Left ventricle myocardium superior (tissue), 1 donor: ENCODE measurements at regions not wholly inside any gene's neighbourhood (a gene's known extent, or its start where the extent isn't known, plus 50 kb on each side); places are given as distances from the start of the nearest gene placed in this dataset.
"Not testable (repeated sequence)": the region's sequence is repeated elsewhere in the genome, so short reads cannot be mapped to it uniquely, and the experiment has no call there.

Experiments
- ATAC-seq: fragments of 200-7000 bp; cut with Tn5 transposase; one replicate; pipeline ENCODE4 v1.9.1; 2020; ENCODE audit warnings: mild to moderate bottlenecking, moderate library complexity
- DNase-seq: peaks from one replicate; pipeline ENCODE4 v3.0.0-alpha.2; 2020
- intact Hi-C: fragments of 100-400 bp; cut with micrococcal nuclease; formaldehyde crosslinking; loops from one replicate; pipeline ENCODE4 v1.11.0; 2022
- donor health status: DM: no; HTN: yes; CAD: no; lungs with severe emphysema.

GRCh38 chr7:55296070-55296469 lies 69.1 kb upstream of the LANCL2 start:
- ATAC-seq (no peak), DNase-seq (no peak)
- intact Hi-C loops, result no loop called here

- ATAC-seq (no peak), DNase-seq (no peak)
- intact Hi-C loops, result no loop called here
Measured at GRCh38 chr7:55299273-55299967, 65.7 kb upstream of the LANCL2 start.

- no peak for ATAC-seq
- intact Hi-C loops, result no loop called here
Measured at GRCh38 chr7:55303220-55303619, 61.9 kb upstream of the LANCL2 start.

GRCh38 chr7:55304018-55304762 lies 60.9 kb upstream of the LANCL2 start:
- DNase-seq, result no peak
- no peak for ATAC-seq
- intact Hi-C loops, result no loop called here

More at GRCh38 chr7:55303220-55303619, 61.9 kb upstream of the LANCL2 start:
- no peak for DNase-seq

GRCh38 chr7:55305135-55305534 lies 60.0 kb upstream of the LANCL2 start:
- ATAC-seq (no peak), DNase-seq (no peak)
- intact Hi-C loops, result no loop called here

GRCh38 chr7:55306331-55306730 lies 58.8 kb upstream of the LANCL2 start:
- ATAC-seq, result peak; percentile 76
- DNase-seq, result no peak
- intact Hi-C loops, result no loop called here

- ATAC-seq (peak; percentile 37), DNase-seq (no peak)
- intact Hi-C loops, result no loop called here
Measured at GRCh38 chr7:55307123-55307916, 57.8 kb upstream of the LANCL2 start.

- intact Hi-C loops, result no loop called here
- ATAC-seq (peak; percentile 83), DNase-seq (no peak)
Measured at GRCh38 chr7:55308186-55308929, 56.8 kb upstream of the LANCL2 start.

- ATAC-seq (no peak), DNase-seq (peak; percentile 37)
- intact Hi-C loops, result no loop called here
Measured at GRCh38 chr7:55309040-55309991, 55.8 kb upstream of the LANCL2 start.

GRCh38 chr7:55310287-55311025 lies 54.7 kb upstream of the LANCL2 start:
- intact Hi-C loops, result no loop called here
- DNase-seq, result no peak
- ATAC-seq, result no peak

- ATAC-seq, result not testable (repeated sequence)
Measured at GRCh38 chr7:55311892-55312291, 53.2 kb upstream of the LANCL2 start.

GRCh38 chr7:55313671-55314070 lies 51.5 kb upstream of the LANCL2 start:
- ATAC-seq, DNase-seq, intact Hi-C loops: not testable (repeated sequence)

More at GRCh38 chr7:55311892-55312291, 53.2 kb upstream of the LANCL2 start:
- intact Hi-C loops, DNase-seq: not testable (repeated sequence)

GRCh38 chr7:55314967-55315366 lies 50.2 kb upstream of the LANCL2 start:
- no peak for DNase-seq
- intact Hi-C loops, result no loop called here
- no peak for ATAC-seq
